GM12865 (cell line): ENCODE measurements at regions not wholly inside any gene's neighbourhood (a gene's known extent, or its start where the extent isn't known, plus 50 kb on each side); places are given as distances from the start of the nearest gene placed in this dataset.
"Not testable (repeated sequence)": the region's sequence is repeated elsewhere in the genome, so short reads cannot be mapped to it uniquely, and the experiment has no call there.

Experiments
- DNase-seq: peaks from one replicate; pipeline ENCODE4 v3.0.0; 2010; ENCODE audit warnings: low read depth
- H3K4me3 ChIP-seq: 2 replicates; pipeline ENCODE4 v1.5.1; 2011; ENCODE audit warnings: mild to moderate bottlenecking, low read depth, low read length, control low read depth
- TF ChIP-seq, protein P1 (sequence below): IDR thresholded peaks from 2 replicates; pipeline ENCODE4 v1.5.1; 2011; ENCODE audit warnings: low read length, control low read depth, low read depth, inconsistent platforms; ENCODE audit not compliant: insufficient read depth; ENCODE audit errors: missing control alignments

DNA sequence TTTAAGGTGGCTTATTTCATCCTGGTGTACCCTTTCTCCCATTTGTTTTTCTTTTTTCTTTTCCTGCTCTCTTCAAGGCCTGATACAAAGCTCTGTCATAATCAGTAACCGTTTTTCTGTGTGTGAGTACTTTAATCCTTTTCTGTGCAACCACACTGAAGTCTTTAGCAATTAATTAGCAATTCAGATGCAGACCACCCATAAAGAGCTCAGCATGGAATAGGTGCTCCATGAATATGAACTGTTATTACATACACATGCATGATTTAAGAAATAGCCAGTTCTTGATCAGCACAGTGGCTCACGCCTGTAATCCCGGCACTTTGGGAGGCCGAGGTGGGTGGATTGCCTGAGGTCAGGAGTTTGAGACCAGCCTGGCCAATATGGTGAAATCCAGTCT, 1386.6 kb downstream of the AACS start:
- TF ChIP-seq, protein P1, sequence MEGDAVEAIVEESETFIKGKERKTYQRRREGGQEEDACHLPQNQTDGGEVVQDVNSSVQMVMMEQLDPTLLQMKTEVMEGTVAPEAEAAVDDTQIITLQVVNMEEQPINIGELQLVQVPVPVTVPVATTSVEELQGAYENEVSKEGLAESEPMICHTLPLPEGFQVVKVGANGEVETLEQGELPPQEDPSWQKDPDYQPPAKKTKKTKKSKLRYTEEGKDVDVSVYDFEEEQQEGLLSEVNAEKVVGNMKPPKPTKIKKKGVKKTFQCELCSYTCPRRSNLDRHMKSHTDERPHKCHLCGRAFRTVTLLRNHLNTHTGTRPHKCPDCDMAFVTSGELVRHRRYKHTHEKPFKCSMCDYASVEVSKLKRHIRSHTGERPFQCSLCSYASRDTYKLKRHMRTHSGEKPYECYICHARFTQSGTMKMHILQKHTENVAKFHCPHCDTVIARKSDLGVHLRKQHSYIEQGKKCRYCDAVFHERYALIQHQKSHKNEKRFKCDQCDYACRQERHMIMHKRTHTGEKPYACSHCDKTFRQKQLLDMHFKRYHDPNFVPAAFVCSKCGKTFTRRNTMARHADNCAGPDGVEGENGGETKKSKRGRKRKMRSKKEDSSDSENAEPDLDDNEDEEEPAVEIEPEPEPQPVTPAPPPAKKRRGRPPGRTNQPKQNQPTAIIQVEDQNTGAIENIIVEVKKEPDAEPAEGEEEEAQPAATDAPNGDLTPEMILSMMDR: no peak
- H3K4me3 ChIP-seq: no peak overlapping the region

DNA sequence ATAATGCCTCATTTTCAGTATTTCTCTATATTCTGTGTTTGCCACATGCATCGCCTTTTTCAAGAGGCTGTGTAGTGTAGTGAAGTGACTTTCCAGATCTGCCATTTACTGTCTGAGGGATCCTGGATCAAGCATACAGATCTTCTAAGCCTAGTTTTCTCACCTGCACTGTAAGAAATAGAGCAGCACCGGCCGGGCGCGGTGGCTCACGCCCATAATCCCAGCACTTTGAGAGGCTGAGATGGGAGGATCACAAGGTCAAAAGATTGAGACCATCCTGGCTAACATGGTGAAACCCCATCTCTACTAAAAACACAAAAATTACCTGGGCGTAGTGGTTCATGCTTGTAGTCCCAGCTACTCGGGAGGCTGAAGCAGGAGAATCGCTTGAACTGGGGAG, 1387.5 kb downstream of the AACS start:
- not testable (repeated sequence) for H3K4me3 ChIP-seq, DNase-seq

More for the DNA sequence above, 1386.6 kb downstream of the AACS start:
- DNase-seq: no peak

DNA sequence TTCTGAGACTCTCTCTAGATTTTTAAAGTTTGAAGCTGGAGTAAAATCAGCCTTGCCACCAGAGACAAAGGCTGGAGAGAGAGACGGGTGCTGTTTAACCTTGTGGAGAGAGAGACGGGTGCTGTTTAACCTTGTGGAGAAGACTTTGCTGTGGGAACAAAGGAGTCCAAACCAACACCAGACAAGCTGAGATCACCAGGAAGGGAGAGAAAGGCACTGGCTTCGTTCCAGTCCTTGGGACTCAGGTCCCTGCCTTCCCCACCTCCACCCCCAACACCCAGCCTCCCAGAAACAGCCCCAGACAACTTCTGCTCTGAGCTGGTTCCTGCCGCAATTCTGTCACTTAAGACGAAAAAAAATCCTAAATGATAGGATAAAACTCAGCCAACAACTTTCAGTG, 1389.3 kb downstream of the AACS start:
- no peak overlapping the region for H3K4me3 ChIP-seq
- TF ChIP-seq, protein P1: no peak
- no peak for DNase-seq

DNA sequence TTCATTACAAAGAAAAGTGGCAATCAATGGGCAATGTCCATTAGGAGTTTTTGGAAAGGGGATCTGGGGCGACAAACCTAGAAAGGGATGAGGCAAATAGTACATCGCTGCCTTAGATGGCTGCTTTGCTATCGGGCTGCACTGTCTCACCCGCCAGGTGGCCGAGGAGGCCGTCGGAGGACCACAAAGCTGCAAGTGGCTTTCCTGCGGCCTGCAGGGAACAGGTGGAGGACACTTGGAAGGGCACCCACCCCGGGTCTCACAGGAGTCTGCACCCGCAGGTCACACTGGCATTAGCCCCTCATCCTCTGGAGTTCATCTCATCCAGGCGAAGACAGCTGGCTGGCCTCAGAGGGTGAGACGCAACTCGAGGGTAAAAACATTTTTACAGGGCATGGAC, 1392.5 kb downstream of the AACS start:
- DNase-seq: no peak
- TF ChIP-seq, protein P1: no peak
- no peak overlapping the region for H3K4me3 ChIP-seq

DNA sequence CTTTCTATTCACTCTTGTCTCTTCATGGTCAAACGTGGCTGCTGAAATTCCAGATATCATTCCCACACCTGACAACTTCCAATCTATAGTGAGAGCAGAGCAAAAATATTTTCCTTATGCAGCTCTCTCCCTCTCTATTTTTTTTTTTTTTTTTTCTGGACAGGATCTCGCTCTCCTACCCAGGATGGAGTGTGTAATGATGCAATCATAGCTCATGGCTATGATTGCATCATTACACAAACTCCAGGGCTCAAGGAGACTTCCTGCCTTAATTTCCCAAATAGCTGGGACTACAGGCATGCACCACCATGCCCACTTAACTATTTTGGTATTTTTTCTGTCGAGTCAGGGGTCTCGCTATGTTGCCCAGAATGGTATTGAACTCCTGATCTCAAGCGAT, 1398.9 kb downstream of the AACS start:
- H3K4me3 ChIP-seq: no peak overlapping the region

DNA sequence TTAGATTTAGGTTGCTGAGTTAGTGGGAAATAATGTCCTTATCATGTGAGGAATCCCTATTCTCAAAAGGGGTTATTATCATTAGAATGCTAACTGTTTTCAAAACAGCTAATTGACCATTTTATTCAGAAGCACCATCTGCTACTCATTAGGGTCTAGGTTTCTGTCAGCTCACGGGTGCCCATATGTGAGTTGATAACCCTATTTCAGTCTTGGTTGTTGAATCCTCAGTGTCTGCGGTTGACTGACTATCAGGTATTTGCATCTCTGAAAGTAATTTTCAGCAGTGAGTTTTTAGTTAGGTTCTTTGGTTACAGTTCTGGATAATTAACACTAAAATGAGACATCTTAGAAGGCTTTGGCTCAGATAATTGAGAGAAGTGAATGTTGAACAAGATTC, 1404.0 kb downstream of the AACS start:
- H3K4me3 ChIP-seq: no peak overlapping the region
- TF ChIP-seq, protein P1: no peak
- DNase-seq: no peak

More for the DNA sequence above, 1398.9 kb downstream of the AACS start:
- TF ChIP-seq, protein P1: no peak
- no peak for DNase-seq

DNA sequence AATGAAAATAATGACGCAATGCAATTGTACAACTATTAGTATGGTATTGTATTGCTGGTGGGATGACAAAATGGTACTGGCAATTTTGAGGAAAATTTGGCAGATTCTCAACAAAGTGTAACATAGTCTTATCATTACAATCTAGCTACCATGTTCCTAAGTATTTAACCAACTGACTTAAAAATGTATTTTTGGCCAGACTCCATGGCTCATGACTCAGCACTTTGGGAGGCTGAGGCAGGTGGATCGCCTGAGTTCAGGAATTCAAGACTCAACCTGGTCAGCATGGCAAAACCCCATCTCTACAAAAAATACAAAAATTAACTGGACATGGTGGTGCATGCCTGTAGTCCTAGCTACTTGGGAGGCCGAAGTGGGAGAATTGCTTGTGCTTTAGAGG, 1409.5 kb downstream of the AACS start:
- DNase-seq: no peak
- no peak overlapping the region for H3K4me3 ChIP-seq
- TF ChIP-seq, protein P1: no peak

DNA sequence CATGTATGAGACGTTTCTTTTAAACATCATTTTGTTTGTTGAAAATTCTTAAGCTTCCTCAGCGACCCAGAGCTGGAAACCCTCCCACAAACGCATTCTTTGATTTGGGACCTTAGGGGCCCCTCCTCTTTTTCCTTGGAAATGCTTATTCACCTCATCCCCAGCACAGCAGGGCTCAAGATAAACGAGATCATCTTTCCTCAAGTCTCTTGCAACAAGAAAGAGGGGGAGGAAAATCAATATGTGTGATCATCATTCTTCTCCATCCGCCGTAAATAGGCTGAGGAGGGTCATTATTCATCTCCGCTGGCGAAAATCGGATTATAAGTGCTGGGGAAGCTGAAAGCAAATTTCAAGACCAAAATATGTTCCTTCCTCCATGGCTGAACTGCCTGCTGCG, 1415.2 kb downstream of the AACS start:
- DNase-seq: no peak
- TF ChIP-seq, protein P1: no peak

More for the DNA sequence above, 1415.2 kb downstream of the AACS start:
- H3K4me3 ChIP-seq: no peak overlapping the region
